ENCODE measurements at regions not wholly inside any gene's neighbourhood (a gene's known extent, or its start where the extent isn't known, plus 50 kb on each side); places are given as distances from the start of the nearest gene placed in this dataset.

DNA sequence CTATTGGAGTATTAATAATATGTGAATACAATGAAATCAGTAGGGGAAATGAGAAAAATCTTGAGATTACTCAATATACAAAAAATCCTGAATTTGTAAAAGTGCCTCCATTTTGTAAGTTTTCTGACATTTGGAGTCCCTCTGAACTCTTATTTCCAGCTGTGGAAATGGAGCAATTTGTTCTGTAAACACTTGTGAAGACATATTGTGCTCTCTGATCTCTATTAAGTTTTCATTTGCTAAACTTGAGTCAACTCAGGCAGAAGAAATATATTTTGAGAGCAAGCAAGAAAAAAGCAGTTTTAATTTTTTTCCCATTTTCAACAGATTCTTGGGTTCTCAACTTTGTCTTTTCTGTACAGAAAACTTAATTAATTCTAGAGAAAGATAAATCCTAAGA is 51.4 kb upstream of the PCDH18 start:
- no peak for TF ChIP-seq CHD1 (IDR thresholded peaks at IDR 0.05; ENCODE audit: low read depth, low read length)
- no peak for TF ChIP-seq CEBPB (IDR thresholded peaks at IDR 0.05; ENCODE audit: low read depth, low read length)
- TF ChIP-seq MXI1 (IDR thresholded peaks at IDR 0.05; ENCODE audit: borderline replicate concordance, low read depth, low read length): no peak
- TF ChIP-seq, protein P1, sequence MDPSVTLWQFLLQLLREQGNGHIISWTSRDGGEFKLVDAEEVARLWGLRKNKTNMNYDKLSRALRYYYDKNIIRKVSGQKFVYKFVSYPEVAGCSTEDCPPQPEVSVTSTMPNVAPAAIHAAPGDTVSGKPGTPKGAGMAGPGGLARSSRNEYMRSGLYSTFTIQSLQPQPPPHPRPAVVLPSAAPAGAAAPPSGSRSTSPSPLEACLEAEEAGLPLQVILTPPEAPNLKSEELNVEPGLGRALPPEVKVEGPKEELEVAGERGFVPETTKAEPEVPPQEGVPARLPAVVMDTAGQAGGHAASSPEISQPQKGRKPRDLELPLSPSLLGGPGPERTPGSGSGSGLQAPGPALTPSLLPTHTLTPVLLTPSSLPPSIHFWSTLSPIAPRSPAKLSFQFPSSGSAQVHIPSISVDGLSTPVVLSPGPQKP (IDR thresholded peaks at IDR 0.05; ENCODE audit: borderline replicate concordance, low read depth, low read length): no peak
- no peak for TF ChIP-seq RCOR1 (IDR thresholded peaks at IDR 0.05; ENCODE audit: insufficient replicate concordance, low read length)
- TF ChIP-seq RAD21 (IDR thresholded peaks at IDR 0.05; ENCODE audit: low read length): no peak
- Histone ChIP-seq H3K27ac (ENCODE audit: insufficient read depth, low read length) (no peak overlapping the region), H3K4me3 (ENCODE audit: insufficient read depth, low read depth, low read length) (no peak overlapping the region), H3K14ac (replicated peaks; ENCODE audit: low read depth, low read length) (no peak overlapping the region), H3K9me1 (ENCODE audit: insufficient read depth, low read length) (no peaks in the 10 kb centered on the region), H4K8ac (ENCODE audit: low read depth in 2 of 2, low read length in 2 of 2) (no peak overlapping the region), H3K36me3 (ENCODE audit: control insufficient read depth, insufficient read depth, low read length) (no peaks in the 10 kb centered on the region), H3K4me2 (ENCODE audit: low read depth, low read length) (no peak overlapping the region), H2AK5ac (ENCODE audit: low read depth, low read length) (no peak overlapping the region), H2BK15ac (ENCODE audit: low read depth, low read length) (no peak overlapping the region), H4K20me1 (ENCODE audit: insufficient read depth, low read length) (no peaks in the 10 kb centered on the region), H2BK120ac (ENCODE audit: low read depth, low read length) (no peak overlapping the region), H2AFZ (replicated peaks; ENCODE audit: low read length, poor library complexity) (no peak overlapping the region), H4K5ac (ENCODE audit: low read depth, low read length) (no peak overlapping the region), H3K18ac (ENCODE audit: low read depth, low read length) (no peak overlapping the region), H3K9ac (ENCODE audit: low read depth, low read length) (no peak overlapping the region), H3K79me1 (ENCODE audit: low read depth in 1 of 2, low read length in 2 of 2) (no peaks in the 10 kb centered on the region), H3K27me3 (ENCODE audit: control insufficient read depth, insufficient read depth, low read length) (no peaks in the 10 kb centered on the region), H2AK9ac (replicated peaks; ENCODE audit: low read depth, low read length, poor library complexity) (no peak overlapping the region), H3K4ac (ENCODE audit: low read depth, low read length) (no peak overlapping the region), H3K4me1 (ENCODE audit: control insufficient read depth, insufficient read depth, low read length) (no peaks in the 10 kb centered on the region), H2BK20ac (ENCODE audit: low read depth, low read length) (no peak overlapping the region), H2BK5ac (ENCODE audit: low read depth, low read length, poor library complexity, severe bottlenecking) (no peak overlapping the region), H3K56ac (ENCODE audit: extremely low read depth, insufficient read depth, low read length) (no peak overlapping the region), H4K91ac (ENCODE audit: insufficient read depth, low read depth, low read length) (no peak overlapping the region), H3K9me3 (ENCODE audit: control insufficient read depth, insufficient read depth, low read length) (no peaks in the 10 kb centered on the region), H3K23ac (ENCODE audit: low read depth, low read length) (no peak overlapping the region)
- CTCF ChIA-PET: no interaction called here
- BruUV-seq (replicated peaks): no TSS peak
- ATAC-seq (ENCODE audit: low read depth) (no peak), DNase-seq (no peak)
- POLR2A ChIA-PET (ENCODE audit: unreplicated experiment): no interaction called here
- intact Hi-C loops (cut with micrococcal nuclease): no loop called here
- dilution Hi-C loops (cut with HindIII; ENCODE audit: low sequenced_read_pairs, unreplicated experiment): no loop called here
- in situ Hi-C loops (cut with MboI; ENCODE audit: low sequenced_read_pairs): no loop called here

Data from IMR-90 (cell line).